Heart left ventricle (tissue), 16 donors: ENCODE measurements at regions not wholly inside any gene's neighbourhood (a gene's known extent, or its start where the extent isn't known, plus 50 kb on each side); places are given as distances from the start of the nearest gene placed in this dataset.

Experiments used
- ATAC-seq, 4 donors: fragments of 200-7000 bp; cut with Tn5 transposase; one replicate each; pipeline ENCODE4 v1.9.1; 2020 to 2022; ENCODE audit warnings: moderate library complexity in 4 of 4, mild to moderate bottlenecking in 3 of 4, moderate number of reproducible peaks in 1 of 4
- DNase-seq, 5 donors: peaks; one replicate each; pipeline ENCODE4 v3.0.0-alpha.2; 2020
- H3K27ac ChIP-seq, 12 donors: fragments of 200-600 bp; sonication (generic) in 4 of 12; one replicate each; pipeline versions ENCODE4 v1.5.0 to v1.8.0; 2016 to 2022; ENCODE audit warnings: mild to moderate bottlenecking in 2 of 12
- H3K27me3 ChIP-seq, 9 donors: fragments of 200-600 bp; sonication (generic) in 2 of 9; one replicate each; pipeline versions ENCODE4 v1.5.1 to v1.8.0; 2016 to 2022; ENCODE audit warnings: mild to moderate bottlenecking in 3 of 9
- H3K36me3 ChIP-seq, 9 donors: fragments of 200-600 bp; sonication (generic) in 2 of 9; one replicate each; pipeline versions ENCODE4 v1.5.0 to v1.8.0; 2018 to 2022; ENCODE audit warnings: mild to moderate bottlenecking in 2 of 9
- H3K4me1 ChIP-seq, 12 donors: fragments of 200-600 bp; sonication (generic) in 4 of 12; one replicate each; pipeline versions ENCODE4 v1.5.0 to v1.8.0; 2016 to 2022; ENCODE audit warnings: mild to moderate bottlenecking in 3 of 12
- H3K4me3 ChIP-seq, 12 donors: fragments of 200-600 bp; sonication (generic) in 4 of 12; one replicate each; pipeline versions ENCODE4 v1.5.0 to v1.8.0; 2017 to 2022; ENCODE audit warnings: mild to moderate bottlenecking in 9 of 12, moderate library complexity in 4 of 12
- H3K9me3 ChIP-seq, 12 donors: fragments of 200-600 bp; sonication (generic) in 4 of 12; one replicate each; pipeline versions ENCODE4 v1.5.0 to v1.8.0; 2016 to 2022; ENCODE audit warnings: mild to moderate bottlenecking in 1 of 12
- CTCF ChIP-seq, 12 donors: fragments of 200-600 bp; sonication (generic) in 4 of 12; IDR thresholded peaks; one replicate each; pipeline versions ENCODE4 v1.5.0 to v1.8.0; 2018 to 2022; ENCODE audit warnings: antibody characterized with exemption in 12 of 12, mild to moderate bottlenecking in 5 of 12
- POLR2A ChIP-seq, 2 donors: fragments of 450-650 bp; IDR thresholded peaks; one replicate each; pipeline ENCODE4 v1.6.1; 2017; ENCODE audit warnings: antibody characterized with exemption in 2 of 2, mild to moderate bottlenecking in 2 of 2, moderate library complexity in 2 of 2
- WGBS, 4 donors: extraction: QIAGEN DNeasy Blood & Tissue Kit in 2 of 4; methylation state at CpG; one replicate each; pipeline versions ENCODE4 v1.1.5 to v1.1.7; 2013 to 2018; 5-methylcytosine and 5-hydroxymethylcytosine counted together
- intact Hi-C, 10 donors: fragments of 100-400 bp; cut with DNase I; formaldehyde crosslinking; loops; one replicate each; pipeline versions ENCODE4 v1.11.1 to v1.14.2; 2022
- donor health status: ischemic (EF 13 %, LVEDD 7.1; RV severe dilation, severe dysfunction).
- donor health status: healthy with polysubstance abuse.
- donor health status: DM: no; HTN: yes; CAD: no.
- donor health status: DM: no; HTN: no; CAD: no.
- donor health status: ischemic (EF 25% LVEDD 6.9; RV normal size, moderate dysfunction).
- donor health status: ischemic (EF 25% LVEDD 5.7; RV mildly dilated, moderate dysfunction).
- donor health status: healthy.
- donor health status: DM: yes; HTN: yes; CAD: no.
- donor health status: ischemic (EF 35%, LVEDD 5.7; RV mildly dilated, moderate dysfunction).
- donor health status: nonischemic (EF 11% LVEDD 7.7; RV severe dilation, severe dysfunction).
- donor health status: DM: yes; HTN: yes; CAD: no.
- donor health status: PGD.
- donor health status: ischemic (EF 29% LVEDD 5.4; RV normal size, mild dysfunction).
- donor health status: nonischemic (EF 23%, LVEDD 6.1; RV moderate dilation, normal function).

GRCh38 chr21:14602382-14602958 lies 56.4 kb upstream of the SAMSN1 start:
- intact Hi-C loops = no loop called here
- TF ChIP-seq POLR2A (IDR thresholded peaks at IDR 0.05) (no peak), CTCF (IDR thresholded peaks at IDR 0.05) (no peak)
- Histone ChIP-seq H3K9me3 (no peaks in the 10 kb centered on the region), H3K36me3 (no peaks in the 10 kb centered on the region), H3K4me3 (peak overlapping the region in 1 of 12 donors; percentile 15), H3K4me1 (peaks cover 0 to 12% (median 0%) of the 10 kb centered on the region in 12 donors), H3K27me3 (no peaks in the 10 kb centered on the region), H3K27ac (peak overlapping the region in 1 of 12 donors; percentile 9)
- ATAC-seq = no peak
- DNase-seq = no peak
- WGBS, 4 donors = 35 to 44% (median 35%) methylated on average over 1 of the region's 1 CpG

- peaks cover 0 to 8% (median 0%) of the 10 kb centered on the region in 12 donors for H3K9me3 ChIP-seq
- WGBS, 4 donors = 57 to 67% (median 58%) methylated on average over 3 of the region's 3 CpGs
These were observed 54.6 kb upstream of the SAMSN1 start for GRCh38 chr21:14600569-14601297.

GRCh38 chr21:14598065-14598464 lies 52.0 kb upstream of the SAMSN1 start:
- H3K27ac ChIP-seq = peak overlapping the region in 1 of 12 donors; percentile 11
- peaks cover 0 to 14% (median 0%) of the 10 kb centered on the region in 12 donors for H3K9me3 ChIP-seq
- intact Hi-C loops = no loop called here
- no peaks in the 10 kb centered on the region for H3K36me3 ChIP-seq
- DNase-seq = no peak
- H3K27me3 ChIP-seq = no peaks in the 10 kb centered on the region
- H3K4me3 ChIP-seq = no peak overlapping the region
- H3K4me1 ChIP-seq = peaks cover 0 to 19% (median 0%) of the 10 kb centered on the region in 12 donors
- ATAC-seq = no peak
- no peak for TF ChIP-seq POLR2A (IDR thresholded peaks at IDR 0.05)
- no peak for TF ChIP-seq CTCF (IDR thresholded peaks at IDR 0.05)

More at GRCh38 chr21:14600569-14601297, 54.6 kb upstream of the SAMSN1 start:
- intact Hi-C loops = no loop called here
- TF ChIP-seq CTCF (IDR thresholded peaks at IDR 0.05) = no peak
- Histone ChIP-seq H3K4me1 (peaks cover 0 to 12% (median 0%) of the 10 kb centered on the region in 12 donors), H3K4me3 (no peak overlapping the region), H3K27me3 (no peaks in the 10 kb centered on the region), H3K36me3 (no peaks in the 10 kb centered on the region), H3K27ac (peak overlapping the region in 5 of 12 donors; percentile 5 to 43 (median 27))
- ATAC-seq (peak in 3 of 4 donors; percentile 24 to 65 (median 31)), DNase-seq (no peak)
